ENCODE measurements at regions not wholly inside any gene's neighbourhood (a gene's known extent, or its start where the extent isn't known, plus 50 kb on each side); places are given as distances from the start of the nearest gene placed in this dataset.

DNA sequence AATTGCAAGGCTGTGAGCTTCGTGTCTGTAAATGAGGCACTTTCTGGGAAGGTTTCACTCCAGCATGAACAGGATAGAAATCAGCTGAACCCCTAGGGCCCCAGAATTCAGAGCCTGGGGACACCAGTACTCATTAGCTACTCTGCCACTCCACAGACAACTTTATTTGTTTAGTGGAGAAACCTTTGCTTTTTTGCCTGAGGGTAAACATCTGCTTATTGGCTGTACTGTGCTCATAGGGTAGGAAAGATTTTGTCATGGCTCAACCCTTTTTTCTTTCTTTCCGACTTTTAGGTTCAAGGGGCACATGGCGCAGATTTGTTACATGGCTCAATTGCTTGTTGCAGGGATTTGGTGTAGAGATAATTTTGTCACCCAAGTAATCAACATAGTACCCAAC, 138.4 kb upstream of the BACE2 start:
- TF ChIP-seq, protein P1, sequence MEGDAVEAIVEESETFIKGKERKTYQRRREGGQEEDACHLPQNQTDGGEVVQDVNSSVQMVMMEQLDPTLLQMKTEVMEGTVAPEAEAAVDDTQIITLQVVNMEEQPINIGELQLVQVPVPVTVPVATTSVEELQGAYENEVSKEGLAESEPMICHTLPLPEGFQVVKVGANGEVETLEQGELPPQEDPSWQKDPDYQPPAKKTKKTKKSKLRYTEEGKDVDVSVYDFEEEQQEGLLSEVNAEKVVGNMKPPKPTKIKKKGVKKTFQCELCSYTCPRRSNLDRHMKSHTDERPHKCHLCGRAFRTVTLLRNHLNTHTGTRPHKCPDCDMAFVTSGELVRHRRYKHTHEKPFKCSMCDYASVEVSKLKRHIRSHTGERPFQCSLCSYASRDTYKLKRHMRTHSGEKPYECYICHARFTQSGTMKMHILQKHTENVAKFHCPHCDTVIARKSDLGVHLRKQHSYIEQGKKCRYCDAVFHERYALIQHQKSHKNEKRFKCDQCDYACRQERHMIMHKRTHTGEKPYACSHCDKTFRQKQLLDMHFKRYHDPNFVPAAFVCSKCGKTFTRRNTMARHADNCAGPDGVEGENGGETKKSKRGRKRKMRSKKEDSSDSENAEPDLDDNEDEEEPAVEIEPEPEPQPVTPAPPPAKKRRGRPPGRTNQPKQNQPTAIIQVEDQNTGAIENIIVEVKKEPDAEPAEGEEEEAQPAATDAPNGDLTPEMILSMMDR (IDR thresholded peaks at IDR 0.05; ENCODE audit: poor library complexity, severe bottlenecking), result no peak
- Histone ChIP-seq H3K36me3 (ENCODE audit: low read depth) (no peaks in the 10 kb centered on the region), H3K27ac (ENCODE audit: poor library complexity, severe bottlenecking) (no peak overlapping the region)

DNA sequence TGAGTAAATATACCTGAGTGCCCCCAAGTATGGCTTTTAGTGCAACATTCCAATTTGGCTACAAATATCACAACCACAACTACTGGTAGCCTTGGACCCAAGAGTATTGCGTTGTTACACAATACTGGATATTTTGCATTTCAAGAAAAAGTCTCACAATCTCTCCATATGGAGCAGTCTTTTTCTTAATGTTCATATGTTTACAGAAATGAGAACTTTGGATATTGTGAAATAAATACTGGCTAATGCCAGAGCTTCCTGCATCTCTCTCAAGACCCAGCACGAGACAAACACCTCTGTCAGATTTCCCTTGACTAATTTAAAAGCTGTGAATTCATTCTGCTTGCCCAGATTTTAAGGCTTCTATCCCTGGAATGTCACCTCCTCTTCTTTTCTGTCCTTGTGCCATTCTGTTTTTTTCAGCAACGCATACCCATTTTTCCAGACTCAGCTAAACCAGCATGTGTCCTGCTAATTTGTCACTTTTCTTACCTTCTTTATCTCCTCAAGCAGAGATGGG, 136.2 kb upstream of the BACE2 start:
- no peaks in the 10 kb centered on the region for H3K36me3 ChIP-seq (ENCODE audit: low read depth)
- TF ChIP-seq, protein P1 (IDR thresholded peaks at IDR 0.05; ENCODE audit: poor library complexity, severe bottlenecking), result no peak
- DNase-seq (ENCODE audit: low spot score) (no peak), ATAC-seq (ENCODE audit: low read depth) (no peak)
- no peaks in the 10 kb centered on the region for H3K27me3 ChIP-seq (ENCODE audit: insufficient read depth, poor library complexity, severe bottlenecking)
- H3K4me1 ChIP-seq (ENCODE audit: insufficient read depth, poor library complexity, severe bottlenecking), result peaks cover 9% of the 10 kb centered on the region
- no peaks in the 10 kb centered on the region for H3K9me3 ChIP-seq (ENCODE audit: severe bottlenecking)
- H3K27ac ChIP-seq (ENCODE audit: poor library complexity, severe bottlenecking), result no peak overlapping the region
- H3K4me3 ChIP-seq (ENCODE audit: severe bottlenecking), result no peak overlapping the region

More for the DNA sequence above, 138.4 kb upstream of the BACE2 start:
- no peaks in the 10 kb centered on the region for H3K9me3 ChIP-seq (ENCODE audit: severe bottlenecking)
- H3K27me3 ChIP-seq (ENCODE audit: insufficient read depth, poor library complexity, severe bottlenecking), result no peaks in the 10 kb centered on the region
- H3K4me3 ChIP-seq (ENCODE audit: severe bottlenecking), result no peak overlapping the region
- ATAC-seq (ENCODE audit: low read depth), result no peak; the same call in 2 of the 3 replicates
- H3K4me1 ChIP-seq (ENCODE audit: insufficient read depth, poor library complexity, severe bottlenecking), result peaks cover 9% of the 10 kb centered on the region
- no peak for DNase-seq (ENCODE audit: low spot score)

DNA sequence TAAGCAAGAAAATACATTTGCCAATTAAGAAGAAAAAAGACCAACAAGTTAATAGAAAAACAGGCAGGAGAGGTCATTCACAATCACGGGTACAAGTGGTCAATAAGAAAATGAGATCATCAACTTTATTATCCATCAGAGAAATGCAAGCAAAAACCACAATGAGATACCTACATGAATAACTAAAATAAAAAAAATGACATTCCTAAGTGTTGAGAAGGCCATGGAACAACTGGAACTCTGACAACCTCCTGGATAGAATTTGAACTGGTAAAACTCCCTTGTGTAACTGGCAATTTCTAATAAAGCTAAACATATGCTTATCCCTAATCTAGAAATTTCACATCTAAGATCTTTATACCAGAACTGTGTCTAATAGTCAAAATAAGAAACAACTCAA, 135.4 kb upstream of the BACE2 start:
- peak; percentile 79 for ATAC-seq (ENCODE audit: low read depth)
- Histone ChIP-seq H3K27ac (ENCODE audit: poor library complexity, severe bottlenecking) (no peak overlapping the region), H3K4me3 (ENCODE audit: severe bottlenecking) (no peak overlapping the region), H3K27me3 (ENCODE audit: insufficient read depth, poor library complexity, severe bottlenecking) (no peaks in the 10 kb centered on the region), H3K4me1 (ENCODE audit: insufficient read depth, poor library complexity, severe bottlenecking) (peaks cover 9% of the 10 kb centered on the region), H3K9me3 (ENCODE audit: severe bottlenecking) (no peaks in the 10 kb centered on the region), H3K36me3 (ENCODE audit: low read depth) (no peaks in the 10 kb centered on the region)
- no peak for DNase-seq (ENCODE audit: low spot score)
- TF ChIP-seq, protein P1 (IDR thresholded peaks at IDR 0.05; ENCODE audit: poor library complexity, severe bottlenecking), result no peak

DNA sequence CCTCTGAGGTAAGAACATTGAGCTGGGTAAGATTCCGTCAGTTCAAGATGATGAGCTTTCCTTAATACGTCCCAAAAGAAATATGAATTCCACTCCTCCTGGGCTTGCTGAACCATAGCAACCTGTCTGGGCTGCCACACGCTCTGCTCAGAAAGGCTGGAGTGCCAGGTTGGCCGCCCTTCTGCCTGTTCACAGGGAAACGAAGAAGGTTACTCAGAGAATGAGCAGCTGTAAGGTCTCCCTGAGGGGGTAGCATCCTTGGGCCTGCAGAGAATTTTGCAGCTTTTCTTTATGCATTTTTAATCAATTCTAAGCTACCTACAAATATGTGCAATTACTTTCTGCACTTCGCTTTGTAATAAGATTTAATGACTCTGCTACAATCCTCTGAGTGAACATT, 130.7 kb upstream of the BACE2 start:
- Histone ChIP-seq H3K36me3 (ENCODE audit: low read depth) (no peaks in the 10 kb centered on the region), H3K4me1 (ENCODE audit: insufficient read depth, poor library complexity, severe bottlenecking) (peaks cover 6% of the 10 kb centered on the region), H3K9me3 (ENCODE audit: severe bottlenecking) (no peaks in the 10 kb centered on the region), H3K4me3 (ENCODE audit: severe bottlenecking) (no peak overlapping the region), H3K27ac (ENCODE audit: poor library complexity, severe bottlenecking) (no peak overlapping the region), H3K27me3 (ENCODE audit: insufficient read depth, poor library complexity, severe bottlenecking) (no peaks in the 10 kb centered on the region)
- ATAC-seq (ENCODE audit: low read depth) (no peak), DNase-seq (ENCODE audit: low spot score) (no peak)
- TF ChIP-seq, protein P1 (IDR thresholded peaks at IDR 0.05; ENCODE audit: poor library complexity, severe bottlenecking), result no peak

DNA sequence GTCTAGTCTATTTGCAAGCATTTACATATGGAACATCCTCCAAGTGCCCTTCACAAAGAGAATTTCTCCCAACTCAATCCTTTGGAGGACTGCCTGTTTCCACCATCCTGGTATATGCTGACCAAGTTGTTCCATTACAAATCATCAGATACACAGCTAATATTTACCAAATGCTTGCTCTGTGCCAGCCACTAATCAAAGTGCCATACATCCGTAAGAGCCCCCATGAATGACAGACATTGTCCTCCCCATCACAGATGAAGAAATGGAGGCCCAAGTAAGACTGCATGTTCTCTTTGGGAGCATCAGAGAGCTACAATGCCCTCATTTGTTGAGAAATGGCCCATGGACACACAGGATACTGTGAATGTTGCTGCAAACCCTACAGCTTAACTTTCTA, 130.0 kb upstream of the BACE2 start:
- no peak for DNase-seq (ENCODE audit: low spot score)
- peaks cover under 1% of the 10 kb centered on the region for H3K4me1 ChIP-seq (ENCODE audit: insufficient read depth, poor library complexity, severe bottlenecking)
- H3K36me3 ChIP-seq (ENCODE audit: low read depth), result no peaks in the 10 kb centered on the region
- H3K4me3 ChIP-seq (ENCODE audit: severe bottlenecking), result no peak overlapping the region
- no peaks in the 10 kb centered on the region for H3K9me3 ChIP-seq (ENCODE audit: severe bottlenecking)
- no peak overlapping the region for H3K27ac ChIP-seq (ENCODE audit: poor library complexity, severe bottlenecking)
- no peaks in the 10 kb centered on the region for H3K27me3 ChIP-seq (ENCODE audit: insufficient read depth, poor library complexity, severe bottlenecking)
- TF ChIP-seq, protein P1 (IDR thresholded peaks at IDR 0.05; ENCODE audit: poor library complexity, severe bottlenecking), result no peak
- no peak for ATAC-seq (ENCODE audit: low read depth)
